Tibial artery (tissue), 4 donors: ENCODE measurements at regions not wholly inside any gene's neighbourhood (a gene's known extent, or its start where the extent isn't known, plus 50 kb on each side); places are given as distances from the start of the nearest gene placed in this dataset.
"Not testable (repeated sequence)": the region's sequence is repeated elsewhere in the genome, so short reads cannot be mapped to it uniquely, and the experiment has no call there.

ENCODE experiments used
- DNase-seq, 2 donors: peaks; one replicate each; pipeline ENCODE4 v3.0.0-alpha.2; 2019
- H3K27ac ChIP-seq, 2 donors: fragments of 200-600 bp; sonication (generic) in 1 of 2; 1 replicate in 1 of 2; 2 replicates in 1 of 2; pipeline ENCODE4 v1.5.1; 2018 to 2019; ENCODE audit warnings: mild to moderate bottlenecking in 1 of 2
- H3K27me3 ChIP-seq, 2 donors: fragments of 200-600 bp; sonication (generic) in 1 of 2; one replicate each; pipeline versions ENCODE4 v1.5.1 to v1.6.0; 2016 to 2019
- H3K36me3 ChIP-seq, 3 donors: fragments of 200-600 bp; sonication (generic) in 2 of 3; one replicate each; pipeline ENCODE4 v1.5.1; 2016 to 2019; ENCODE audit warnings: mild to moderate bottlenecking in 2 of 3
- H3K4me1 ChIP-seq, 4 donors: fragments of 200-600 bp; sonication (generic) in 2 of 4; 1 replicate in 3 of 4; 2 replicates in 1 of 4; pipeline ENCODE4 v1.5.1; 2016 to 2019
- H3K4me3 ChIP-seq, 2 donors: fragments of 200-600 bp; sonication (generic) in 1 of 2; 1 replicate in 1 of 2; 2 replicates in 1 of 2; pipeline ENCODE4 v1.5.1; 2018 to 2019; ENCODE audit warnings: mild to moderate bottlenecking in 2 of 2
- H3K9me3 ChIP-seq, 3 donors: fragments of 200-600 bp; sonication (generic) in 1 of 3; one replicate each; pipeline ENCODE4 v1.5.1; 2016 to 2019
- CTCF ChIP-seq, 2 experiments: fragments of 200-600 bp in 1 of 2; fragments of 450-650 bp in 1 of 2; IDR thresholded peaks; one replicate each; pipeline ENCODE4 v1.5.1; 2017 to 2019; ENCODE audit warnings: antibody characterized with exemption in 2 of 2, mild to moderate bottlenecking in 1 of 2, moderate library complexity in 1 of 2
- intact Hi-C: fragments of 100-400 bp; cut with DNase I; formaldehyde crosslinking; loops from one replicate; pipeline ENCODE4 v1.15.0; 2023; ENCODE audit warnings: low total_unique reads

DNA sequence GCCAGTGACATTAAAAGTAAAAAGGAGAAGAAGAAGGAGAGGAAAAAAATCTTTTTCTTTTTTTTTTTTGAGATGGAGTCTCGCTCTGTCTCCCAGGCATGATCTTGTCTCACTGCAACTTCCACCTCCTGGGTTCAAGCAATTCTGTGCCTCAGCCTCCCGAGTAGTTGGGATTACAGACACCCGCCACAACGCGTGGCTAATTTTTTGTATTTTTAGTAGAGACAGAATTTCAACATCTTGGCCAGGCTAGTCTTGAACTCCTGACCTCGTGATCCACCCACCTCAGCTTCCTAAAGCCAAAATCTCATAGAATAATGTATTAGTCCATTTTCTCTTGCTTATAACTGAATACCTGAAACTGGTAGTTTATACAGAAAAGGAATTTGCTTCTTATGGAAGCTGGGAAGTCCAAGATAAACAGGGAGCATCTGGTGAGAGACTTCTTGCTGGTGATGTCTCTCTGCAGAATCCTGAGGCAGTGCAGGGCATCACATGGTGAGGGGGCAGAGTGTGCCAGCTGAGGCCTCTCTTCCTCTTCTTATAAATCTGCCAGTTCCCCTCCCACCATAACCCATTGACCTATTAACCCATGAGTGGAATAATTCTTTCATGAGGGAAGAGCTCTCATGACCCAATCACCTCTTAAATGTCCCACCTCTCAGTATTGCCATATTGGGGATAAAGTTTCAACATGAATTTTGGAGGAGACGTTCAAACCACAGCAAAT is 466.3 kb downstream of the GADD45G start:
- DNase-seq: no peak
- Histone ChIP-seq H3K4me1 (no peaks in the 10 kb centered on the region), H3K4me3 (no peak overlapping the region), H3K36me3 (no peaks in the 10 kb centered on the region), H3K27me3 (peaks cover 0 to 8% of the 10 kb centered on the region in 2 donors), H3K27ac (no peak overlapping the region), H3K9me3 (no peaks in the 10 kb centered on the region)
- intact Hi-C loops: no loop called here
- TF ChIP-seq CTCF (IDR thresholded peaks at IDR 0.05): no peak

DNA sequence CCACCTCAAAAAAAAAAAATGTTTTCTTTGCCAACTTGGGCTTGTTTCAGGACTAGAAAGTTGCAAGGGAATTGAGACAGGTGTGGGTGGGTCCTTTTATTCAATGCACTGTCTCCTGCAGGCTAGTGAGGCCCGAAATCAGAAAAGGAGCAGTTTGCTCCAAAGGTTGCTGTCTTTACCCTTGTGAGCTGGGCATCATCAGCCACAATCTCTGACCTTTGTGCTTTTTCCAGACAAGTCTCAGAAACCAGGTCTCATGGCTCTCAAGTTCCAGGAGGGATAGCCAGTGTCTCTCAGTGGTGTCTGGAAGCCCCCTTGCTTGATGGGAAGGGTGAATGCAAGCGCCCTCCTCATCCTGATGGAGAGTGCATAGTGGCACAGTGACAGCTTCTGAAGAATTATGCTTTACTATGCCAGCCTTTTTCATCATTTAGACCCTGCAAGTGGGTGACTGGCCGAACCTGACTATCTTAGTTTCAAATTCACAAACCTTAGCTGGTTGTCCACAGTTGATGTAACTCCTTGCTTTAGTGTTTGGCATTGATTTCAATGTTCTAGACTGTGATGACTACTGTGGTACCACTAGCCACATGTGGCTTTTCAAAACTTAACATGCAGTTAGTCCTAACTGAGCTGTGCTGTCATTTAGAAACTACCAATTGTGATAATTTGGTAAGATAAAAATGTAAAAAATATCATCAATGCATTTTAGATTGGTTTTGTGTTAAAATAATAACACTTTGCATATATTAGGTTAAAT is 468.6 kb downstream of the GADD45G start:
- H3K4me1 ChIP-seq: no peaks in the 10 kb centered on the region
- no peak for TF ChIP-seq CTCF (IDR thresholded peaks at IDR 0.05)
- H3K4me3 ChIP-seq: no peak overlapping the region
- no peak overlapping the region for H3K27ac ChIP-seq
- intact Hi-C loops: no loop called here
- no peaks in the 10 kb centered on the region for H3K9me3 ChIP-seq
- no peak for DNase-seq
- no peaks in the 10 kb centered on the region for H3K36me3 ChIP-seq
- peaks cover 0 to 17% of the 10 kb centered on the region in 2 donors for H3K27me3 ChIP-seq

DNA sequence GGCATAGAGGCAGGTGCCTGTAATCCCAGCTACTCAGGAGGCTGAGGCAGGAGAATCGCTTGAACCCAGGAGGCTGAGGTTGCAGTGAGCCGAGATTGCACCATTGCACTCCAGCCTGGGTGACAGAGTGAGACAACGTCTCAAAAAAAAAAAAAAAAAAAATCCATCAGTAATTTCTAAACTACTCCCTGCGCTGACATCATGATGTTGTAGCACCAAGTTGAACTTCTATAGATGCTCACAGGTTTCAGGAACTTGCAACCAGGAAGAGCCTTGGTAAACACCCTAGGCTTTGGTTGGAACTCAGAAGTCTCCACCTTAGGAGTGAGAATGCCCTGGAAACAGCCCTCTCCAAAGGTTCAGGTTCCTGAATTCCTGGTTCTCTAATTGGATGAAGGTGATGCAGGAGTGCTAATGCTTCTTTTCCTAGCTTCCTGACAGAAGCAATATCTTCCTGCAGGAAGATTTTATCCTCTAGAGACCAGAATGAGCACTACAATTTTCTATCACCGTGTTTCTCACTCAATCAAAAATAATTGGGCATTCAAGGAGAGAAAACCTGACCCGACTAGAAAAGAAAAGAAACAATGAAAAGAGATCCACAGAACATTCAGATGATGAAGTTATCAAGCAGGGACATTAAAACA is 469.6 kb downstream of the GADD45G start:
- no peaks in the 10 kb centered on the region for H3K4me1 ChIP-seq
- DNase-seq: no peak
- no peak overlapping the region for H3K4me3 ChIP-seq
- peaks cover 0 to 17% of the 10 kb centered on the region in 2 donors for H3K27me3 ChIP-seq
- intact Hi-C loops: no loop called here
- H3K36me3 ChIP-seq: no peaks in the 10 kb centered on the region
- TF ChIP-seq CTCF (IDR thresholded peaks at IDR 0.05): no peak
- H3K9me3 ChIP-seq: no peaks in the 10 kb centered on the region
- H3K27ac ChIP-seq: no peak overlapping the region

- H3K4me1 ChIP-seq, H3K4me3 ChIP-seq, H3K9me3 ChIP-seq, intact Hi-C loops, H3K27ac ChIP-seq, DNase-seq, H3K36me3 ChIP-seq: not testable (repeated sequence)
- peaks cover 0 to 25% of the 10 kb centered on the region in 2 donors for H3K27me3 ChIP-seq
Measured at GRCh38 chr9:90077598-90077997, 472.8 kb downstream of the GADD45G start.

DNA sequence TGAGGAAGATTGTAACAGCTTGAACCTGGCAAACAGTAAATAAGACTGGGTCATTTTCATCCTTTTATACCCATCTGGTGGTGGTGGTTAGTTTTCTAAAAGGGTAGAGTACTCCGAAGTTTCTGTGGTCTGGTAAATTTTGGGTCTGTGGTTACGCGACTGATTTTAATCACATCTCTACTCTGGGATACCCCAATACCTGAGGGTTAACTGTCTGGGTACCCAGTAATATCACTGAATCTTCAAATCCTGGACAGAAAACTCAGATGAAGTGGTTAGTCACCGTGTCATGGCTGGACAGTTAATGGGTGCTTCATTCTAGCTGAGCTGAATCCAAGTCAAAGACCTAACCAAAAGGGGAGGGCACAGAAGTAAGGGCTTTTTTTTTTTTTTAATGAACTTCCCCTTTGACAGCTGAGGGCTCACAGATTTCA is 474.2 kb downstream of the GADD45G start:
- intact Hi-C loops: no loop called here
- no peak for TF ChIP-seq CTCF (IDR thresholded peaks at IDR 0.05)

GRCh38 chr9:90085633-90086032 is 480.8 kb downstream of the GADD45G start:
- DNase-seq: no peak
- H3K36me3 ChIP-seq: no peaks in the 10 kb centered on the region
- no peaks in the 10 kb centered on the region for H3K9me3 ChIP-seq
- no peaks in the 10 kb centered on the region for H3K4me1 ChIP-seq
- TF ChIP-seq CTCF (IDR thresholded peaks at IDR 0.05): no peak
- peaks cover 0 to 8% of the 10 kb centered on the region in 2 donors for H3K27me3 ChIP-seq
- H3K4me3 ChIP-seq: no peak overlapping the region
- intact Hi-C loops: no loop called here
- H3K27ac ChIP-seq: no peak overlapping the region

More for the DNA sequence above, 474.2 kb downstream of the GADD45G start:
- H3K27ac ChIP-seq: no peak overlapping the region
- no peaks in the 10 kb centered on the region for H3K36me3 ChIP-seq
- DNase-seq: no peak
- no peaks in the 10 kb centered on the region for H3K4me1 ChIP-seq
- H3K9me3 ChIP-seq: no peaks in the 10 kb centered on the region
- H3K27me3 ChIP-seq: peaks cover 0 to 20% of the 10 kb centered on the region in 2 donors
- no peak overlapping the region for H3K4me3 ChIP-seq
